ENCODE measurements at regions not wholly inside any gene's neighbourhood (a gene's known extent, or its start where the extent isn't known, plus 50 kb on each side); places are given as distances from the start of the nearest gene placed in this dataset.

DNA sequence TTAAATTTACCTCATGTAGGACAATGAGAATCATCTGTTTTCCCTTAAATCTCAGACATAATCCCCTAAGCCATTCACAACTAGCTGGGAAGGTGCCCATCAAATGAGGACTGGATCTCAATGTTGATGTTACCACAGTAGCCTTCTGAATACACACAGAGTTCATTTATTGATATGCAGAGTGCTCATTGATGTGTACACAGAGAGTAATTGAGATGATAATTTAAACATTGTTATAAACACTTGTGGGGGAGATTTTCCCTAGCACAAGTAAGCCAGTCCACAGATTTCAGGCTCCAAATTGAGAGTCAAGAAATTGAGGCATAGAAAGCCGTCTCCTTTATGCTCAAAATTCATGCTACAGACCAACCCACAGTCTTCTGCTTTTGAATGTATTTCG, 273.4 kb upstream of the TRPC5 start:
- CTCF ChIA-PET: no interaction called here
- no peak for DNase-seq (ENCODE audit: low read depth, low spot score)

DNA sequence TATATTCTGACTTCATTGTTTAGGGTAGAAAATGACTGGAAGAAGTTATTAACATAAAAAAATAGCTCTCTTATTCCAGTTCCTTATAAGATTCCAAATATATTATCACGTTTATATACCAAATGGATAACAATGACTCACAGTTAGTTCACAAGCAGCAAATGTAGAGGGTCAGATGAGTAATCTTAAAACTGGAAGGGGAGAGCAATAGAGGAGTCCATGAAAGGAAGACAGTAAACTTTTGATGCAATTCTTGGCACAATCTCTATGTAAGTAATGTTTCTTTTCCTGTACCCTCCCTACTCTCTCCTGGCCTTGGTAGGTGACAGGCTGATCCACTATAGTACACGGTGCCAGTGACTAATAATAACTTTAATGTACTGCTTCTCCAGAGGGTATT, 259.0 kb upstream of the TRPC5 start:
- TF ChIP-seq, protein P1, sequence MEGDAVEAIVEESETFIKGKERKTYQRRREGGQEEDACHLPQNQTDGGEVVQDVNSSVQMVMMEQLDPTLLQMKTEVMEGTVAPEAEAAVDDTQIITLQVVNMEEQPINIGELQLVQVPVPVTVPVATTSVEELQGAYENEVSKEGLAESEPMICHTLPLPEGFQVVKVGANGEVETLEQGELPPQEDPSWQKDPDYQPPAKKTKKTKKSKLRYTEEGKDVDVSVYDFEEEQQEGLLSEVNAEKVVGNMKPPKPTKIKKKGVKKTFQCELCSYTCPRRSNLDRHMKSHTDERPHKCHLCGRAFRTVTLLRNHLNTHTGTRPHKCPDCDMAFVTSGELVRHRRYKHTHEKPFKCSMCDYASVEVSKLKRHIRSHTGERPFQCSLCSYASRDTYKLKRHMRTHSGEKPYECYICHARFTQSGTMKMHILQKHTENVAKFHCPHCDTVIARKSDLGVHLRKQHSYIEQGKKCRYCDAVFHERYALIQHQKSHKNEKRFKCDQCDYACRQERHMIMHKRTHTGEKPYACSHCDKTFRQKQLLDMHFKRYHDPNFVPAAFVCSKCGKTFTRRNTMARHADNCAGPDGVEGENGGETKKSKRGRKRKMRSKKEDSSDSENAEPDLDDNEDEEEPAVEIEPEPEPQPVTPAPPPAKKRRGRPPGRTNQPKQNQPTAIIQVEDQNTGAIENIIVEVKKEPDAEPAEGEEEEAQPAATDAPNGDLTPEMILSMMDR (IDR thresholded peaks at IDR 0.05; ENCODE audit: insufficient read depth, low read length, missing control alignments): no peak
- CTCF ChIA-PET: no interaction called here
- peak; percentile 10 for DNase-seq (ENCODE audit: low read depth, low spot score)
- POLR2A ChIA-PET: no interaction called here
- H3K4me3 ChIP-seq (ENCODE audit: low read depth, low read length): no peak overlapping the region

More for the DNA sequence above, 273.4 kb upstream of the TRPC5 start:
- POLR2A ChIA-PET: no interaction called here
- TF ChIP-seq, protein P1 (IDR thresholded peaks at IDR 0.05; ENCODE audit: insufficient read depth, low read length, missing control alignments): no peak
- no peak overlapping the region for H3K4me3 ChIP-seq (ENCODE audit: low read depth, low read length)

DNA sequence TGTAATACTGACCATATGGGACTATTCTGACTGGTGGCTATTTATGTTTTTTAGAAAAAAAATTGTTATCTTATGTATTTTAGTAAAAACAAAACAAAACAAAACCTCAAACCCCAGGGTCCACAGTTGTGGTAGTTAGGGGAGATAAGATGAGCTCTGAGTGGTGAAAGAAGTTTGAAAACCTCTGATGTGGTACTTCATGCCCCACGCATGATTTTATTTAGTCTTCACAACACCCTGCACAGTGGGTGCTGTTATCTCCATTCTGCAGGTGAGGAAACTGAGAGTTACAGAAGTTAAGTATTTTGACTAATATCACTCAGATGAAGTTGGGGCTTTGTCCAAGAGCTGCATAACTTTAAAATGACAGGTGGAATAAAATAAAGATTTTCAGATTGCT, 230.6 kb upstream of the TRPC5 start:
- ChIA-PET POLR2A (no interaction called here), CTCF (no interaction called here)
- TF ChIP-seq, protein P1 (IDR thresholded peaks at IDR 0.05; ENCODE audit: insufficient read depth, low read length, missing control alignments): no peak
- no peak for DNase-seq (ENCODE audit: low read depth, low spot score)
- H3K4me3 ChIP-seq (ENCODE audit: low read depth, low read length): no peak overlapping the region

DNA sequence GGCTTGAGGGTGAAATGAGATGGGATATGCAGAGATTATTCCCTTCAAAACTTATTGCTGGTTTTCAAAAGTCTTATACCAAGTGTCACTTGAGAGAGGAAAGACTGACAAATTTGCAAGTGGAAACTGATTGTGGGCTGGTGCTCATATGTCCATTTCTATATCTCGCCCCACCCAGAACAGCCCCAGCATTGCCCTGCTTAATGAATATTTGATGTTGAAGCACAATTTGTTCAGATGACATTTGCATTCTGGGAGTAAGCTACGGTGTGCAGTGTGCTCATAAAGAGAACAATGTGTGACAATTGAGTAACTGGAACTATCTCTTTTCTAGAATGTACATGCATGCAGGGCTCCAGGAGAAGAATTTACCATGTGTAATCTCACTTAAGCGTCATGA, 223.5 kb upstream of the TRPC5 start:
- DNase-seq (ENCODE audit: low read depth, low spot score): no peak
- POLR2A ChIA-PET: no interaction called here
- H3K4me3 ChIP-seq (ENCODE audit: low read depth, low read length): no peak overlapping the region
- TF ChIP-seq, protein P1 (IDR thresholded peaks at IDR 0.05; ENCODE audit: insufficient read depth, low read length, missing control alignments): no peak
- CTCF ChIA-PET: no interaction called here

DNA sequence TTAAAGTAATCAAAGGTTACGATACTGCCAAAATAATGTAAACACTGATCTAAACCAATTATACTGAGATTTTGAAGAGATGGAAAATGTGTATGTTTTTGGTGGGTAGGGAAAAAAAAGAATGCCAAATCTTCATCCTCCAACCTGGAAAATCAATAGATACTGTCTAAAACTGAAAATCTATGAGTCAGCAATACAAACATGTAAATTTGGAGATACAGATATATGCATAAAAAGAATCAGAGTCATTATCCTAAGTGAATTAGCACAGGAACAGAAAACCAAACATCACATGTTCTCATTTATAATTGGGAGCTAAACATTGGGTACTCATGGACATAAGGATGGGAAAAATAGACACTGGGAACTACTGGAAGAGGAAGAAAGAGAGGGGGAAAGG, 197.4 kb upstream of the TRPC5 start:
- POLR2A ChIA-PET: no interaction called here
- no peak overlapping the region for H3K4me3 ChIP-seq (ENCODE audit: low read depth, low read length)
- TF ChIP-seq, protein P1 (IDR thresholded peaks at IDR 0.05; ENCODE audit: insufficient read depth, low read length, missing control alignments): no peak
- DNase-seq (ENCODE audit: low read depth, low spot score): no peak
- CTCF ChIA-PET: no interaction called here

DNA sequence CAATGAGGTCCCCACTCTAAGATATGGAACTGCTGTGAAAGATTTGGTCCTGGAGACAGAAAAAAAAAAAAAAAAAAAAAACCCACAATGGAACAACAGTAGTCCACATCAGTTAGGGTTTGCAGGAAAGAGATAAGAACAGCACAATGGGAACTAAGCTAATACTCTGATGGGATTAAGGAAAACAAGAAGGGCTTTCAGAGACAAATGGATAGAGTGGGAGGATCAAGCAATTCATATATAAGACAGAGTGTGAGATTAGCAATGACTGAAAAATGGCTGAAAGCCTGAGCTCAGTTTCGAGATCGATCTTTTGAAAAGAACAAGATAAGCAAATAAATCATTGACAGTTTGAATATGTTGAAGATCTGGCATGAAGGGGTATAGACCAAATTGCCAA, 188.4 kb upstream of the TRPC5 start:
- POLR2A ChIA-PET: no interaction called here
- no peak overlapping the region for H3K4me3 ChIP-seq (ENCODE audit: low read depth, low read length)
- CTCF ChIA-PET: no interaction called here
- DNase-seq (ENCODE audit: low read depth, low spot score): no peak
- TF ChIP-seq, protein P1 (IDR thresholded peaks at IDR 0.05; ENCODE audit: insufficient read depth, low read length, missing control alignments): no peak
